ENCODE measurements at regions not wholly inside any gene's neighbourhood (a gene's known extent, or its start where the extent isn't known, plus 50 kb on each side); places are given as distances from the start of the nearest gene placed in this dataset.
A peak's percentile ranks its signal among the peaks of the same experiment; 100 is the strongest.

- no peak for DNase-seq (ENCODE audit: low read depth, low spot score)
- no peak overlapping the region for H3K27ac ChIP-seq
These were observed 107.2 kb downstream of the INHBB start for GRCh38 chr2:120452945-120453634.

DNA sequence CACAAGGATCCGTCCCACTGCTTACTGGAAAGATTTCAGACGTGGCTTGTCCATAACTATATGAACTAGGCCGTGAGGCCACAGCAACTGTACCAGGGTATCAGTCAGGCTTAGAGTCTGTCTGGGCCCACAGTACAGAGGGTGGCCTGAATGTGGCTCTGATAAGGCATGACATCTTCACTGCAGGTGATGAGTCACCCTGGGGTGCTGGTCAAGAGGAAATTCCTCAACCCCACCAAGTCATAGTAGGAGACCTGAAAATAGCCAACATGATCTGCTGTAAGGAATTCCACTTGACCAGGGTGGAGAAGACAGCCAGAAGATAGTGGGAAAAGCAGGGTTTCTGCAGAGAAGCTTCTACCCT, 107.7 kb downstream of the INHBB start:
- H3K27ac ChIP-seq = no peak overlapping the region
- DNase-seq (ENCODE audit: low read depth, low spot score) = no peak

DNA sequence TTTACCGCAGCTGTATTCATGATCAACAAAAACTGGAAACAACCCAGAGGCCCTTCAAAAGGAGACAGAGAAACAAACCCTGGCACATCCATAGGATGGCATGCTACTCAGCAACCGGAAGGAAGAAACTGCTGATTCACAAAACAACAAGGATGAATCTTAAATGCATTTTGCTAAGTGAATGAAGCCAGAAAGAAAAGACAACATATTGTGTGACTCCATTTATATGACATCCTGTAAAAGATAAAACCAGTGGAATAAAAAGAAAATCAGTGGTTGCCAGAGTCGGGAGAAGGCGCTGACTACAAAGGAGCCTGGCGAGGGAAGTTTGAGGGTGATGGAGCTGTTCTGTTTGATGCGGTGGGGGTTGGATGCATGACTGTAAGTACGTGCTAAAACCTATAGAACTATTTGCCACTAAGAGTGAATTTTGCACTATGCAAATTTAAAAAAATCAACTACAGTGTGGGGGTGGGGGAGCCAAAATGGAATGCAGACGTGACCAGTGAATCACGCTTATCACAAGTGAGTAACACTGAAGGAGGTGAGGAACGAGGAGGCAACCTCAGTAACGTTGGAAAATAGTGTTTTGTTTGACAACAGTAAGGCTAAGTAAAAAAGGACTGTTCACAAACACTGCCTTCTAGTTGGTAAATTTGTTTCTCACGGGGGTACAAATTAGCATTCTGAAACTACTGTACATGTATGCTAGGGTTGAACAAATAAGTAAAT, 108.9 kb downstream of the INHBB start:
- DNase-seq (ENCODE audit: low read depth, low spot score) = no peak
- H3K27ac ChIP-seq = no peak overlapping the region

DNA sequence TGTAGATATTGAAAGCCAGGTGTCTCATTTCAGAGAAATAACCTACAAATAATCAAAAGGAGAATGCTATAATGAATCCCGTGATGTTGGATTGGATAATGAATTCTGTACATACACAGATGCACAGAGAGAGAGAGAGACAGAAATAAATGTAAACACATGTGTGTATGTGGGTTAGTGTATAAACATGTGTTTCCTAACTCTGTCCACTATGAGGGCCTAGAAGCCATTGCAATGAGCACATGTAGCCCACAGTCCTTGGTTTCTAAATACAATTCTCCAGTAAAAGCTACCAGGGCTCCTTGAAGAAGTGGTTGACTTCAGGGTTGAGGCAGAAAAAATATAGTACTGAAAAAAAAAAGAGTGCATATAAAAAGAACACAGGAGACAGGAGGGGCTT, 109.5 kb downstream of the INHBB start:
- H3K27ac ChIP-seq = no peak overlapping the region

GRCh38 chr2:120456867-120457266, 110.9 kb downstream of the INHBB start:
- no peak overlapping the region for H3K27ac ChIP-seq
- DNase-seq (ENCODE audit: low read depth, low spot score) = no peak

More for the DNA sequence above, 109.5 kb downstream of the INHBB start:
- no peak for DNase-seq (ENCODE audit: low read depth, low spot score)

DNA sequence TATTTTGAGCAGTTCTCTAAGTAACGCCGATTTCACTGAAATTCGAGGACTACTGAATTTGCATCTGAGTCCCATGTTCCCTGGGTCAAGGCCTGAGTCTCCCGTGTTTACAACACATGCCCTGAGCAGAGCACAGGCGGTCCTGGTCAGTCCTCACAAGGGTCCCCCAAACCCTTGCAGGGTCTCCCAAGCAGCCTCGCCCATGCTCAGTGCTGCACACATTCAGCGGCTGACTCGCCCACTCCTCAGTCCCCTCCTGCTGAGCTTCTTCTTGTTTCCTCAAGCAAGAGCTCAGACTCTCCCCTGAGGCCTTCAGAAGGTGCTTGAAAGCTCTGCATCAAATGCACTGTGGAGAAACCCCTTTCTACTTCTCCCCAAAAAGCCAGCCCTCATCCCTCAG, 114.6 kb downstream of the INHBB start:
- DNase-seq (ENCODE audit: low read depth, low spot score) = no peak
- H3K27ac ChIP-seq = no peak overlapping the region

DNA sequence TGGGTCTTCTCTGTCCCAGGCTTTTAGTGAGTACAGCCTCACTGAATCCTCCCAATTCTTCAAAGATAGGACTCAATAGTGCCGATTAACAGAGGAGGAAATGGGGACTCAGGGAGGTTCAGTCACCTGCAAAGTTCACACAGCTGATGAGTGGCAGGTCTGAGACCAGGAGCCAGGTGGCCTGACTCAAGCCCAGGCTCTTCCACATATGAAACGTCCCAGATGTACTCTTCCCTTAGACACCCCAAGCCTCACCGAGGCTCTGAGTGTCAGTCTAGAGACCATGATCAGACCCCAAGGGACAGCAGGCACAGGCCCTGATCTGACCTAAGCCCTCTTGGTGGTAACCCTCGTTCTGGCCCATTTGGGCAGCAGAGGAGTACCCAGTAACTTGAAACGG, 115.2 kb downstream of the INHBB start:
- H3K27ac ChIP-seq = no peak overlapping the region
- DNase-seq (ENCODE audit: low read depth, low spot score) = no peak

DNA sequence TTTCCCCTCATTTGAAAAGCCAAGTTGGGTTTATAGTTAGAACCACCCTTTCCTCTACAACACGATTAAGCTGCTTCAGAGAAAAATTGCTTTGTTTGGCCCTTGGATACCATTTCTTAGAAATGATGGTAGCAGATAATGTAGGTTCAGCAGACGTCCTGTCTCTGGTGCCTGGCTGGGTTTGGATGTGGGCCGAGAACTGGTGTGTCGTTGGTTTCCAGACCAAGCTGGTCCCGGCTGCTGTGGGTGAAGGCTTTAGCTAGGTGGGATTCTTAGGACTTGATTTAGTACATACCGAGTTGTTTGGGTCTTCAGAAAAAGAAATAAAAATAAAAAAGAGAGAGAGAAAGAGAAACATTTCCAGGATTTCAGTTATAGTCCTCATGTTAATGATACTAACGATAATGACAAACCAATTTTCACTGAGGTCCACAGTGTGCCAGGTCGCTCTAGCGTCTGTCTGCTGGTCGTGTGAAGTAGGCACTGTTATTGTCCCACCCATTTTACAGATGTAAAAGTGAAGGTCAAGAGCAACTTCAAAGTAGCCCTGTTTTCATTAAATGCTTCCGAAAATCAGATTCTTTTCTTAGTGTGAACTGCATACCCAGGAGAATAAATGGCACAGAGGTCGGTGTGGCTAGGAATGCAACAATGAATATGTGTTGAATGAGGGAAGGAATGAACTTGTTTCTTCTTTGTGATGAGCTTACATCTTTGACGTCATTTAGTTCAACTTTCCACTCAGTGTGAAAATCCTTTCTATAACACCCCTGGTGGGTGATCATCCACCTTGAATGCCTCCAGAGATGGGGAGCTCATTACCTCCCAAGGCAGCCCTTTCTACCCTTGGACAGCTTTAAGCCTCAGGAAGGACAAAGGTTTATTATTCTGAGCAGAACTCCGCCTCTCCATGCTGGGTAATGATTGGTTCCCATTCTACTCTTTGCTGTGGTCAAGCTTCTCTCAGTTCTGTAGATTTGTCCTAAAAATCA, 115.9 kb downstream of the INHBB start:
- DNase-seq (ENCODE audit: low read depth, low spot score) = no peak
- H3K27ac ChIP-seq = no peak overlapping the region

DNA sequence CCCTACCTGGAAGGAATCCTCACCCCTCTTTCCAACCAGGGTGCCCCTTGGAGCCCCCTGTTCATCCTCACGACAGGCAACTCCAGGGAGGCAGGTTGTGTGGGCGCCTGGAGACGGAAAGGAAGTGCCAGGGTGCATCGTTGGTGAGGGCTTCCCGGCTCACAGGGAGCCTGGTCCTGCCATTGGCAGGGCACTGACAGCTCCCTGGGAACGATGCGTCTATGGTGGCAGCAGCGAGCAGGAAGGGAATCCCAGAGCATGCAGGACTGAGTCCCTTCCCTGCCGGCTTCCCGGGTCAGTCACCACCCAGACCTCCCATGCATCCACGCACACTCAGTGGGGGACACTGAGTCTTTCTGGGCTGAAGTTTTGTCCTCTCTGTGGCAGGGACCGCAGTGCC, 117.6 kb downstream of the INHBB start:
- DNase-seq (ENCODE audit: low read depth, low spot score) = no peak
- H3K27ac ChIP-seq = no peak overlapping the region

GRCh38 chr2:120463996-120464395, 118.1 kb downstream of the INHBB start:
- H3K27ac ChIP-seq = no peak overlapping the region

DNA sequence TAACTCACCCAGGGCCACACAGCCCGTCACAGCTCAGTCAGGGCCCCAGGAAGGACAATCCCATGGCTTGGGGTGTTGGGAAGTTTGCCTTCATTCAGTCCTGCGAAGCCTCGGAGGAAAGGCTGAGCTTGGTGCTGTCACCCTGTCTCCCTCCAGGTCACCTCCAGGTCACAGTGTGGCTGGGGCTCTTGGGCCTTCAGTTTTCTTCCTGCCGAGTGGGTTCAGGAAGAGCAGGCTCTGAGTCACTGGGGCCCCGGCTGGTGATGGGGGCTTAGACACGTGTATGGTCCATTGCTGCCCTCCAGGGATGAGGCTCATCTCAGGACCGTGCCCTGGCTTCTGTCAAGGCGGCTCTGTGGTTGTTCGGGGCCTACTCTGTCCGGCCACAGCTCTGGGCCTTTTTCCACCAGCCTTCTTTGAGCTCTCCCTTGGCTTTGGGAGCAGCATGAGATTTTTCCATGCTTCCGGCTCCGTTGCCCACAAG, 118.6 kb downstream of the INHBB start:
- H3K27ac ChIP-seq = no peak overlapping the region
- no peak for DNase-seq (ENCODE audit: low read depth, low spot score)

More at GRCh38 chr2:120463996-120464395, 118.1 kb downstream of the INHBB start:
- DNase-seq (ENCODE audit: low read depth, low spot score) = no peak

DNA sequence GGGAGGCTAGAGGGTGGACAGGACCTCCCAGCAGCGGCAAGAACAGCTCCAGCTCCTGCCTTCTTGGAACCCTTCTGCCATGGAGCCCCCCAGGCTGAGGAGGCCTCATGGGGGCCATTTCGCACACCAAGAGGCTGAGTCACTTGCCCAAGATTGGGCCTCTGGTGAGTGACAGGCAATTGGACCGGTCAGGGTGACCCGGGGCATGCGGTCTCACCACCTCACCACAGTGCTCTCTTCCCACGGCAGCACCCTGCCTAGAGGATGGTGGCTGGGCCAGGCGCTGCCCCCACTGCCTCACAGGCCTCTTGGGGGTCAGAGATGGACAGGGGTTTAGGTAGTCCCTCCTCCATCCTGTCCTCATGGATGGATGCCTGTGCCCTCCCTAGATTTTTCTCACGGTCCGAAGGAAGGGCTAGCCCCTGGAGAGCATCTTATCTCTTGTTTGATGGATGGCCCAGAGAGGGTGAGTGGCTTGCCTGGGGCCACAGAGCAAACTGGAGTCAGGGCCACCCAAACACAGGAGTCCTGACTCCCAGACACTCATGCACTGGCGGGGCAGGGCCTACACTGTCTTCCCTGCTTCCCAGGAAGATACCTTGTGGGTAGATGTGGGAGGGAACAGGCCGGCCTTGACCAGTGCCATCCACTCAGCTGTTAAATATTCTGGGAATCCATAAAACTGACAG, 119.2 kb downstream of the INHBB start:
- no peak overlapping the region for H3K27ac ChIP-seq
- no peak for DNase-seq (ENCODE audit: low read depth, low spot score)

DNA sequence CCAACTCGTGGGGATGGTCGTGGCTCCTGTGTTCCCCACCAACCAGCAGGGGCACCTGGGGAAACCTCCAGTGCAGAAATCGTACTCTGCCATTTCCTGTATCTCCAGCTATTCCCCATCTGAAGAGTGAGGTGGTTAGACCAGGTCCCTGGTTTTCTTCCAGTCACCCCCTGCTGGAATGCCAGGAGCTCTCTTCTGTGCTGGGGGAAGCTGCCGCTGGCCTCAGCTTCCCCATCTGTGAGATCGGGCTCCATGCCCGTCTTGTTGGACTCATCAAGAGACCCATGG, 119.7 kb downstream of the INHBB start:
- DNase-seq (ENCODE audit: low read depth, low spot score) = no peak
- H3K27ac ChIP-seq = no peak overlapping the region

- H3K27ac ChIP-seq = no peak overlapping the region
- DNase-seq (ENCODE audit: low read depth, low spot score) = no peak
These were observed 120.2 kb downstream of the INHBB start for GRCh38 chr2:120465989-120466703.

DNA sequence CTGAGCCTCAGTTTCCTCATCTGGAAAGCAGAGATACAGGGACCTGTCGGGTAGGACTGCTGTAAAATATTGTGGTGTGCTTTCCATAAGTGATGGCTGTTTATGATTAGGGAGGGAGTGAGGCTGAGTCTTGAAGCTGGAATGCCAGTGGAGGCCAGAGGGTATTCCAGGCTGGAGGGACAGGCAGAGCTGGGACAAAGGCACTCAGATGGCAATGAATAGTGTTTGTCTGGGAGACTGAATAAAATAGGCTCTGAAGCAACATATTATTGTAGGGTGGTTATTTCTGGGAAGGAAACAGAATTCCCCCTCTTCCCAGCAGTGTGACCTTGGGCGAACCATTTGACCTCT, 120.7 kb downstream of the INHBB start:
- no peak for DNase-seq (ENCODE audit: low read depth, low spot score)
- no peak overlapping the region for H3K27ac ChIP-seq

DNA sequence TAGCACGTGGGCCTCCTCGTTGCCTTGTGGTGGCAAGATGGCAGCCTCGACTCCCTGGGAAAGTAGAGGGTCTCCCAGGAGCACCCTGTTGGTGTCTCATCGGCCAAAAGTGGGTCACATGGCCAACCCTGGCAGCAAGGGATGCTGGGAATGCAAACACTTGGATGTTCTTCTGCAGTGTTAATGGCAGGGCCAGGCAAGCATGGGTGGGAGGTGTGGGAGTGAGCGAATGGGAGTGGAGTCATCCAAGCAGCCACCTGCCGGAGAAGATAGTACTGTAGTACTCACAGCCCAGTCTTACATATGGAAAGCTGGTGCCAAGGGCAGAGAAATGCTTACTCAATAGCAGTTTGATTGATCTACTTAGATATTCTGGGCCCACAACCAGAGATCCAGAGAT, 122.2 kb downstream of the INHBB start:
- no peak for DNase-seq (ENCODE audit: low read depth, low spot score)

GRCh38 chr2:120469426-120469825, 123.5 kb downstream of the INHBB start:
- no peak for DNase-seq (ENCODE audit: low read depth, low spot score)
- H3K27ac ChIP-seq = peak overlapping the region; percentile 72

More for the DNA sequence above, 122.2 kb downstream of the INHBB start:
- H3K27ac ChIP-seq = no peak overlapping the region

- H3K27ac ChIP-seq = peak overlapping the region; percentile 72
- peak; percentile 70 for DNase-seq (ENCODE audit: low read depth, low spot score)
These were observed 124.4 kb downstream of the INHBB start for GRCh38 chr2:120470041-120470965.

DNA sequence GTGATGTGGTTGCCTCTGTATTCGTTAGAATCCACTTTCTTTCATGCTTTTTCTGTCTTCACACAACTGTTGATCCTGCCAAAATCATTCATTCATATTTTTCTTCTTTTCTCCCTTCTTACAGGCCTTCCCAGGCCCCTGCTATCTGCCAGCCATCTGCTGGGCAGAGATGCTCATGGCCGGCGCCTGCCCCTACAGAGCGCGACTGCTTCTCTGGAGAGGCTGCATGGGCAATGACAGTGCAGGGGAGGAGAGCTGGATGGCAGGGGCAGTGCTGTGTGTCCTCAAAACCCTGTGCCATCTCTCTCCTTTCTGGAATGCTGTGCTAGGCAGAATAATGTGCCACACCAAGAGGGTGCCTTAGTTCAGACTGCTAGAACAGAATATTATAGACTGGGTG, 125.2 kb downstream of the INHBB start:
- DNase-seq (ENCODE audit: low read depth, low spot score) = no peak
- H3K27ac ChIP-seq = peak overlapping the region; percentile 72

Data from epithelial cell of prostate (primary cell).